GM23248 (cell line): ENCODE measurements at regions not wholly inside any gene's neighbourhood (a gene's known extent, or its start where the extent isn't known, plus 50 kb on each side); places are given as distances from the start of the nearest gene placed in this dataset.

ENCODE experiments used
- EZH2 ChIP-seq: fragments of 200-600 bp; sonication (generic); IDR thresholded peaks from 2 replicates; pipeline ENCODE4 v1.6.1; 2018; ENCODE audit warnings: antibody characterized with exemption, mild to moderate bottlenecking; ENCODE audit not compliant: insufficient read depth, poor library complexity, severe bottlenecking
- EZH2phosphoT487 ChIP-seq: fragments of 200-600 bp; sonication (generic); IDR thresholded peaks from 2 replicates; pipeline ENCODE4 v1.6.1; 2018; ENCODE audit warnings: antibody characterized with exemption, moderate library complexity, mild to moderate bottlenecking, low read depth; ENCODE audit not compliant: insufficient read depth

GRCh38 chr20:36092398-36093024 is 62.0 kb upstream of the EPB41L1 start:
- TF ChIP-seq EZH2phosphoT487 (no peak), EZH2 (no peak)
